Breast epithelium (tissue), 4 donors: ENCODE measurements at regions not wholly inside any gene's neighbourhood (a gene's known extent, or its start where the extent isn't known, plus 50 kb on each side); places are given as distances from the start of the nearest gene placed in this dataset.

Experiments
- DNase-seq, 2 donors: peaks; one replicate each; pipeline ENCODE4 v3.0.0-alpha.2; 2019; ENCODE audit warnings: low spot score in 2 of 2
- H3K27ac ChIP-seq, 2 donors: fragments of 200-600 bp; sonication (generic) in 1 of 2; one replicate each; pipeline ENCODE4 v1.5.1; 2016 to 2019; ENCODE audit warnings: mild to moderate bottlenecking in 1 of 2
- H3K27me3 ChIP-seq, 2 donors: fragments of 200-600 bp; sonication (generic) in 1 of 2; one replicate each; pipeline versions ENCODE4 v1.5.1 to v1.6.0; 2017 to 2019; ENCODE audit warnings: control low read depth in 1 of 2, mild to moderate bottlenecking in 1 of 2
- H3K36me3 ChIP-seq: fragments of 200-600 bp; one replicate; pipeline ENCODE4 v1.5.1; 2019
- H3K4me1 ChIP-seq, 2 donors: fragments of 200-600 bp; sonication (generic); one replicate each; pipeline ENCODE4 v1.5.1; 2016 to 2019; ENCODE audit warnings: control low read depth in 1 of 2
- H3K4me3 ChIP-seq, 3 donors: fragments of 200-600 bp; sonication (generic); 1 replicate in 2 of 3; 2 replicates in 1 of 3; pipeline ENCODE4 v1.5.1; 2016 to 2019; ENCODE audit warnings: mild to moderate bottlenecking in 3 of 3, moderate library complexity in 2 of 3
- H3K9me3 ChIP-seq, 2 donors: fragments of 200-600 bp; sonication (generic) in 1 of 2; one replicate each; pipeline ENCODE4 v1.5.1; 2016 to 2019; ENCODE audit warnings: control low read depth in 1 of 2
- CTCF ChIP-seq, 3 donors: fragments of 450-650 bp; IDR thresholded peaks; one replicate each; pipeline ENCODE4 v1.5.1; 2016 to 2017; ENCODE audit warnings: antibody characterized with exemption in 3 of 3, mild to moderate bottlenecking in 3 of 3, moderate library complexity in 3 of 3
- POLR2A ChIP-seq: fragments of 450-650 bp; IDR thresholded peaks from one replicate; pipeline ENCODE4 v1.6.1; 2016; ENCODE audit warnings: antibody characterized with exemption, mild to moderate bottlenecking, moderate library complexity
- POLR2AphosphoS5 ChIP-seq, 3 donors: sonication (generic); formaldehyde crosslinking; IDR thresholded peaks; one replicate each; pipeline ENCODE4 v1.6.1; 2017; ENCODE audit warnings: antibody characterized with exemption in 3 of 3
- intact Hi-C: fragments of 100-400 bp; cut with DNase I; formaldehyde crosslinking; loops from one replicate; pipeline ENCODE4 v1.15.1; 2023; ENCODE audit warnings: low total_unique reads

GRCh38 chr7:20275637-20276036 is 55.1 kb upstream of the ITGB8 start:
- Histone ChIP-seq H3K4me3 (no peak overlapping the region), H3K27me3 (no peaks in the 10 kb centered on the region), H3K36me3 (no peaks in the 10 kb centered on the region), H3K4me1 (no peaks in the 10 kb centered on the region), H3K27ac (no peak overlapping the region), H3K9me3 (no peaks in the 10 kb centered on the region)
- no peak for DNase-seq
- intact Hi-C loops: loop anchor here (2.0 kb wide), 1 partner anchor 17 kb away; no protein-coding TSS in a partner anchor
- TF ChIP-seq POLR2A (no peak), CTCF (IDR thresholded peaks at IDR 0.05) (no peak), POLR2AphosphoS5 (IDR thresholded peaks at IDR 0.05) (no peak)

DNA sequence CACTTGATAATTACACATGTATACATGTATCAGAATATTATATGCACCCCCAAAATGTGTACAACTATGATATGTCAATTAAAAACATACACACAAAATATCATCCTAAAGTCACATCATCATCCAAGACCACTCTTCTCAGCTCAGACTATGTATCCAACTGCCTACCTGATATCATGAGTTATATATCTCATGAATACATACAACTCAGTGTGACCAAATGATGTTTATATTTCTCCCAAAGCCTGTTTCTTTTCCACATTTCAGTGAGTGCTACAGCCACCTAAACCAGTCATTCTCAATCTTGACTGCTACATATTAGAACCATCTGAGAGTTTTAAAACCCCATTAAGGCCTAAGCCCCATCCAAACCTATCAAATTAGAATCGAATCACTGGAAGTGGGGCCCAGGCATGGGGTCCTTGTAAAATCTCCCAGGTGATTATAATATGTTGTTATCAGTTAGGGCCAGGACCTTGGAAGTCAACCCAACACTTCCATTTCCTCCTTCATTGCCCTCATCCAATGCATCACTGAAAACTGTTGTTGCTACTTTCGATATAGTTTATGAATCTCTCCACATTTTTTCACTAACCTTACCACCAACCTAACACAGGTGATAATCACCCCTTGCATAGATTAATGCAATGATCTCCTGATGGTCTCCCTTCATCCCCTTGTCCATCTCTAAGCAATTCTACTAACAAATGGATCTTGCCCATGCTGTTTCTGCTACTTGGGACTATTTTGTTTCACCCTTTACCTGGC is 53.8 kb upstream of the ITGB8 start:
- Histone ChIP-seq H3K4me3 (no peak overlapping the region), H3K4me1 (no peaks in the 10 kb centered on the region), H3K36me3 (no peaks in the 10 kb centered on the region), H3K27me3 (no peaks in the 10 kb centered on the region), H3K27ac (no peak overlapping the region), H3K9me3 (no peaks in the 10 kb centered on the region)
- no peak for DNase-seq
- intact Hi-C loops: loop anchor here (2.0 kb wide), 1 partner anchor 16 kb away; no protein-coding TSS in a partner anchor
- TF ChIP-seq POLR2A (no peak), CTCF (IDR thresholded peaks at IDR 0.05) (no peak)

DNA sequence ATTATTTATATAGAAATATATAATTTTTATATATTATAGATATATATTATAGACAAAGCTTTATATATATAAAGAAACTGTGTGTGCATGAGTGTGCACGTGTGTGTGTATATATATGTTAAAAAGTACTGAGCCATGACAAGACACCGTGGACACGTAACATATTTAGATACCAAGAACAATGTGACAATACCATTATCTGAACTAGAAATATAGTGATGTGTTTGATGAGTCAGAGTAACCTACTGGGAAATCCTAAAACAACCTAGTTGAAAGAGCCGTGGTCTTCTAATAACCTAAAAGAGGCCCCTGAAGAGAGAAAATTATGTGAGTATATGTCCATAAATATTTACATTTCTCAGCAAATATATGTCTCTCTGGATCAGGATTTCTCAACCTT is 50.7 kb upstream of the ITGB8 start:
- Histone ChIP-seq H3K27me3 (no peaks in the 10 kb centered on the region), H3K4me1 (no peaks in the 10 kb centered on the region), H3K36me3 (no peaks in the 10 kb centered on the region), H3K27ac (no peak overlapping the region), H3K9me3 (no peaks in the 10 kb centered on the region), H3K4me3 (no peak overlapping the region)
- DNase-seq: no peak
- TF ChIP-seq CTCF (IDR thresholded peaks at IDR 0.05): no peak
- no peak for TF ChIP-seq POLR2A
- no peak for TF ChIP-seq POLR2AphosphoS5 (IDR thresholded peaks at IDR 0.05)
- intact Hi-C loops: no loop called here

GRCh38 chr7:20280475-20281351 is 50.0 kb upstream of the ITGB8 start:
- intact Hi-C loops: no loop called here
- Histone ChIP-seq H3K27me3 (no peaks in the 10 kb centered on the region), H3K4me3 (no peak overlapping the region), H3K36me3 (no peaks in the 10 kb centered on the region), H3K27ac (no peak overlapping the region), H3K4me1 (no peaks in the 10 kb centered on the region), H3K9me3 (no peaks in the 10 kb centered on the region)
- TF ChIP-seq CTCF (IDR thresholded peaks at IDR 0.05): no peak
- no peak for TF ChIP-seq POLR2AphosphoS5 (IDR thresholded peaks at IDR 0.05)
- DNase-seq: no peak
